HEK293 (cell line): ENCODE measurements at regions not wholly inside any gene's neighbourhood (a gene's known extent, or its start where the extent isn't known, plus 50 kb on each side); places are given as distances from the start of the nearest gene placed in this dataset.

Experiments
- TRIM28 ChIP-seq: IDR thresholded peaks from 2 replicates; pipeline ENCODE4 v1.6.1; 2011; ENCODE audit warnings: low read length, control low read depth, borderline replicate concordance
- ZSCAN16 ChIP-seq: fragments of 450-650 bp; formaldehyde crosslinking; IDR thresholded peaks from 2 replicates; pipeline ENCODE4 v1.5.1; 2016; ENCODE audit warnings: missing biosample characterization, missing genetic modification characterization
- TF ChIP-seq, protein P1 (sequence below): fragments of 450-650 bp; formaldehyde crosslinking; IDR thresholded peaks from 2 replicates; pipeline ENCODE4 v1.5.1; 2016; ENCODE audit warnings: missing biosample characterization, missing genetic modification characterization
- TF ChIP-seq, protein P2 (sequence below): fragments of 450-650 bp; formaldehyde crosslinking; IDR thresholded peaks from 2 replicates; pipeline ENCODE4 v1.5.1; 2016; ENCODE audit warnings: missing biosample characterization, missing genetic modification characterization

DNA sequence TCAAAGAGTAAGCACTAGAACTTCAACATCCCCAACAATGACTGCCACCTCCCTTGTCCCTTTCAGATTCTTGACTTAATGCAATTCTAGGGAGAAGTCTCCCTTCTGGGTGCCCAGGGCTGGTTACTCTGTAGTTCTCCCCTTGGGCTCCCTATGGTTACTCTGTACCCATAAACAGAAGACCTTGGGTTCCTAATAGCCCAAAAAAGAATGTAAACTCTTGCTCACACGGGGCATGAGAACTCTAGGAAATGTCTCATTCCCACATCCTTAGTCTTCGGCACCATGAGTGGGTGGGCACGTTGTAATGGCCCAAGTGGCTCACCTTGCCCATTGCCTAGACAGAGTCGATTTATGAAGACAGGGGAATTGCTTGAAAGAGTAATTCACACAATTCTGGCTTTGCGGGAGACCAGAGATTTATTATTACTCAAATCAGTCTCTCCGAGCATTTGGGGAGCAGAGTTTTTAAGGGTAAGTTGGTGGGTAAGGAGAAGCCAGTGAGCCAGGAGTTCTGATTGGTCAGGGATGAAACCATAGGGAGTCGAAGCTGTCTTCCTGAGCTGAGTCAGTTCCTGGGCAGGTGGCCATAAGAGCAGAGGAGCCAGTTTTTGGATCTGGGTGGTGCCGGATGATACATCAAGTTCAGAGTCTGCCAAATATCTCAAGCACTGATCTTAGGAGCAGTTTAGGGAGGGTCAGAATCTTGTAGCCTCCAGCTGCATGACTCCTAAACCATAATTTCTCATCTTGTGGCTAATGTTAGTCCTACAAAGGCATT is 61.2 kb upstream of the SIRPG start:
- TF ChIP-seq, protein P1, sequence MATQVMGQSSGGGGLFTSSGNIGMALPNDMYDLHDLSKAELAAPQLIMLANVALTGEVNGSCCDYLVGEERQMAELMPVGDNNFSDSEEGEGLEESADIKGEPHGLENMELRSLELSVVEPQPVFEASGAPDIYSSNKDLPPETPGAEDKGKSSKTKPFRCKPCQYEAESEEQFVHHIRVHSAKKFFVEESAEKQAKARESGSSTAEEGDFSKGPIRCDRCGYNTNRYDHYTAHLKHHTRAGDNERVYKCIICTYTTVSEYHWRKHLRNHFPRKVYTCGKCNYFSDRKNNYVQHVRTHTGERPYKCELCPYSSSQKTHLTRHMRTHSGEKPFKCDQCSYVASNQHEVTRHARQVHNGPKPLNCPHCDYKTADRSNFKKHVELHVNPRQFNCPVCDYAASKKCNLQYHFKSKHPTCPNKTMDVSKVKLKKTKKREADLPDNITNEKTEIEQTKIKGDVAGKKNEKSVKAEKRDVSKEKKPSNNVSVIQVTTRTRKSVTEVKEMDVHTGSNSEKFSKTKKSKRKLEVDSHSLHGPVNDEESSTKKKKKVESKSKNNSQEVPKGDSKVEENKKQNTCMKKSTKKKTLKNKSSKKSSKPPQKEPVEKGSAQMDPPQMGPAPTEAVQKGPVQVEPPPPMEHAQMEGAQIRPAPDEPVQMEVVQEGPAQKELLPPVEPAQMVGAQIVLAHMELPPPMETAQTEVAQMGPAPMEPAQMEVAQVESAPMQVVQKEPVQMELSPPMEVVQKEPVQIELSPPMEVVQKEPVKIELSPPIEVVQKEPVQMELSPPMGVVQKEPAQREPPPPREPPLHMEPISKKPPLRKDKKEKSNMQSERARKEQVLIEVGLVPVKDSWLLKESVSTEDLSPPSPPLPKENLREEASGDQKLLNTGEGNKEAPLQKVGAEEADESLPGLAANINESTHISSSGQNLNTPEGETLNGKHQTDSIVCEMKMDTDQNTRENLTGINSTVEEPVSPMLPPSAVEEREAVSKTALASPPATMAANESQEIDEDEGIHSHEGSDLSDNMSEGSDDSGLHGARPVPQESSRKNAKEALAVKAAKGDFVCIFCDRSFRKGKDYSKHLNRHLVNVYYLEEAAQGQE (tag by site-specific recombination) = no peak
- TF ChIP-seq, protein P2, sequence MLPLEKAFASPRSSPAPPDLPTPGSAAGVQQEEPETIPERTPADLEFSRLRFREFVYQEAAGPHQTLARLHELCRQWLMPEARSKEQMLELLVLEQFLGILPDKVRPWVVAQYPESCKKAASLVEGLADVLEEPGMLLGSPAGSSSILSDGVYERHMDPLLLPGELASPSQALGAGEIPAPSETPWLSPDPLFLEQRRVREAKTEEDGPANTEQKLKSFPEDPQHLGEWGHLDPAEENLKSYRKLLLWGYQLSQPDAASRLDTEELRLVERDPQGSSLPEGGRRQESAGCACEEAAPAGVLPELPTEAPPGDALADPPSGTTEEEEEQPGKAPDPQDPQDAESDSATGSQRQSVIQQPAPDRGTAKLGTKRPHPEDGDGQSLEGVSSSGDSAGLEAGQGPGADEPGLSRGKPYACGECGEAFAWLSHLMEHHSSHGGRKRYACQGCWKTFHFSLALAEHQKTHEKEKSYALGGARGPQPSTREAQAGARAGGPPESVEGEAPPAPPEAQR (tag by site-specific recombination) = no peak
- TF ChIP-seq TRIM28 (no peak), ZSCAN16 (no peak)
